Lower lobe of right lung (tissue), 2 donors: ENCODE measurements at regions not wholly inside any gene's neighbourhood (a gene's known extent, or its start where the extent isn't known, plus 50 kb on each side); places are given as distances from the start of the nearest gene placed in this dataset.

Experiments used
- ATAC-seq, 2 donors: fragments of 200-7000 bp; cut with Tn5 transposase; one replicate each; pipeline ENCODE4 v1.9.1; 2020 to 2022; ENCODE audit warnings: mild to moderate bottlenecking in 2 of 2, moderate library complexity in 2 of 2
- DNase-seq: peaks from one replicate; pipeline ENCODE4 v3.0.0-alpha.2; 2020
- H3K27ac ChIP-seq: fragments of 200-600 bp; one replicate; pipeline ENCODE4 v1.8.0; 2022
- H3K27me3 ChIP-seq: fragments of 200-600 bp; one replicate; pipeline ENCODE4 v1.8.0; 2022; ENCODE audit warnings: low read depth
- H3K36me3 ChIP-seq: fragments of 200-600 bp; one replicate; pipeline ENCODE4 v1.8.0; 2022; ENCODE audit warnings: mild to moderate bottlenecking
- H3K4me1 ChIP-seq: fragments of 200-600 bp; one replicate; pipeline ENCODE4 v1.8.0; 2022
- H3K4me3 ChIP-seq: fragments of 200-600 bp; one replicate; pipeline ENCODE4 v1.8.0; 2022; ENCODE audit warnings: mild to moderate bottlenecking
- H3K9me3 ChIP-seq: fragments of 200-600 bp; one replicate; pipeline ENCODE4 v1.8.0; 2022
- intact Hi-C: fragments of 100-400 bp; cut with DNase I; formaldehyde crosslinking; loops from one replicate; pipeline ENCODE4 v1.11.0; 2022
- TF ChIP-seq, protein P1 (sequence below): fragments of 200-600 bp; IDR thresholded peaks from one replicate; pipeline ENCODE4 v1.8.0; 2022; ENCODE audit warnings: antibody characterized with exemption, mild to moderate bottlenecking
- donor health status: DM: no; HTN: yes; CAD: no; lungs with severe emphysema.

DNA sequence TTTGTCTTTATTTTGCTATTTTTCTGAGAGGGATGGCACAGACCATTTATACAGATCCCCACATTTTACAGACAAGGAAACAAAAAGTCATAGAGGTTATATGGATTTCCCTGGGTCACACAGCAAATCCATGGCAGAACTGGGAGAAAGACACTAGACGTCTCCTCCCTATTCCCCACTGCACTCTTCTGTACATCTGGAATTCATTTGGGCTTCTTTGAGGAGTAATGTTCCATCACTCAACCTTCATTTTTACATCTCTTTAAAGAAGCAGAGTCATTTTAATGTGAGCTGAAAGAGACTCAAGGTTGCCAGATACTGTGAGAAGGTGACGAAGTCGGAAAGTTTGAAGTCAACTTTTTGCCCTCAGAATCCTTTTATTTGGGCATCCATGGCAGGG lies 207.3 kb downstream of the OTOR start:
- intact Hi-C loops, result no loop called here
- ATAC-seq, result no peak
- no peak for DNase-seq
- no peaks in the 10 kb centered on the region for H3K36me3 ChIP-seq
- no peak overlapping the region for H3K27ac ChIP-seq
- no peaks in the 10 kb centered on the region for H3K4me1 ChIP-seq
- TF ChIP-seq, protein P1, sequence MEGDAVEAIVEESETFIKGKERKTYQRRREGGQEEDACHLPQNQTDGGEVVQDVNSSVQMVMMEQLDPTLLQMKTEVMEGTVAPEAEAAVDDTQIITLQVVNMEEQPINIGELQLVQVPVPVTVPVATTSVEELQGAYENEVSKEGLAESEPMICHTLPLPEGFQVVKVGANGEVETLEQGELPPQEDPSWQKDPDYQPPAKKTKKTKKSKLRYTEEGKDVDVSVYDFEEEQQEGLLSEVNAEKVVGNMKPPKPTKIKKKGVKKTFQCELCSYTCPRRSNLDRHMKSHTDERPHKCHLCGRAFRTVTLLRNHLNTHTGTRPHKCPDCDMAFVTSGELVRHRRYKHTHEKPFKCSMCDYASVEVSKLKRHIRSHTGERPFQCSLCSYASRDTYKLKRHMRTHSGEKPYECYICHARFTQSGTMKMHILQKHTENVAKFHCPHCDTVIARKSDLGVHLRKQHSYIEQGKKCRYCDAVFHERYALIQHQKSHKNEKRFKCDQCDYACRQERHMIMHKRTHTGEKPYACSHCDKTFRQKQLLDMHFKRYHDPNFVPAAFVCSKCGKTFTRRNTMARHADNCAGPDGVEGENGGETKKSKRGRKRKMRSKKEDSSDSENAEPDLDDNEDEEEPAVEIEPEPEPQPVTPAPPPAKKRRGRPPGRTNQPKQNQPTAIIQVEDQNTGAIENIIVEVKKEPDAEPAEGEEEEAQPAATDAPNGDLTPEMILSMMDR, result no peak
- no peak overlapping the region for H3K4me3 ChIP-seq
- no peaks in the 10 kb centered on the region for H3K27me3 ChIP-seq
- H3K9me3 ChIP-seq, result no peaks in the 10 kb centered on the region

DNA sequence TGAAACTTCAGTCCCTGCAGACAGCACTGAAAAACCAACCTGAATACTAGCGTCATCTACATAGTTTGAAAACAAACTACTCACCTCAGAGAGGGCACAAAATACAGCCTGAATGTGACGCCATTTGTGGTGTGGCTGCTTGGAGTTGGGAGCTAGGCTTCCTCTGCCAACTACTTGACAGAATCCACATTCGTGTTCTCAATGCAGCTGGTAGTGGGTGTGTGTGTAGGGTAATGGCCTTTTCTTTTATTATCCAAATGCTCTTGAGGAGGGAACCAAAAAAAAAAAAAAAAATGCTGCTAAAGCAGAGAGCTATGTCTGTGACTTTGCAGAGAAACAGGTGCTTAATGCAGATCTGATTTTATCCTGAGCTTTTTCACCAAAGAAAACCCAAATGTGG lies 207.8 kb downstream of the OTOR start:
- H3K27me3 ChIP-seq, result no peaks in the 10 kb centered on the region
- H3K36me3 ChIP-seq, result no peaks in the 10 kb centered on the region
- H3K9me3 ChIP-seq, result no peaks in the 10 kb centered on the region
- ATAC-seq, result no peak
- H3K4me1 ChIP-seq, result no peaks in the 10 kb centered on the region
- DNase-seq, result no peak
- no peak overlapping the region for H3K4me3 ChIP-seq
- TF ChIP-seq, protein P1, result no peak
- intact Hi-C loops, result no loop called here
- H3K27ac ChIP-seq, result no peak overlapping the region

GRCh38 chr20:16965401-16965800 lies 217.2 kb downstream of the OTOR start:
- intact Hi-C loops, result no loop called here

GRCh38 chr20:16966276-16966880 lies 218.2 kb downstream of the OTOR start:
- Histone ChIP-seq H3K4me3 (no peak overlapping the region), H3K9me3 (no peaks in the 10 kb centered on the region), H3K4me1 (no peaks in the 10 kb centered on the region), H3K27me3 (no peaks in the 10 kb centered on the region), H3K36me3 (no peaks in the 10 kb centered on the region), H3K27ac (no peak overlapping the region)
- no peak for DNase-seq
- ATAC-seq, result no peak
- intact Hi-C loops, result no loop called here
- TF ChIP-seq, protein P1, result no peak

More at GRCh38 chr20:16965401-16965800, 217.2 kb downstream of the OTOR start:
- no peak for ATAC-seq
- no peak for DNase-seq
- Histone ChIP-seq H3K27ac (no peak overlapping the region), H3K4me1 (no peaks in the 10 kb centered on the region), H3K4me3 (no peak overlapping the region), H3K9me3 (no peaks in the 10 kb centered on the region), H3K36me3 (no peaks in the 10 kb centered on the region), H3K27me3 (no peaks in the 10 kb centered on the region)
- TF ChIP-seq, protein P1, result no peak

- no peak for DNase-seq
- Histone ChIP-seq H3K27me3 (no peaks in the 10 kb centered on the region), H3K4me3 (no peak overlapping the region), H3K9me3 (no peaks in the 10 kb centered on the region), H3K36me3 (no peaks in the 10 kb centered on the region), H3K27ac (no peak overlapping the region), H3K4me1 (no peaks in the 10 kb centered on the region)
- no peak for ATAC-seq
- intact Hi-C loops, result no loop called here
- TF ChIP-seq, protein P1, result no peak
These were observed 219.9 kb downstream of the OTOR start for GRCh38 chr20:16968099-16968498.
